K562 (cell line): ENCODE measurements at regions not wholly inside any gene's neighbourhood (a gene's known extent, or its start where the extent isn't known, plus 50 kb on each side); places are given as distances from the start of the nearest gene placed in this dataset.
A peak's percentile ranks its signal among the peaks of the same experiment; 100 is the strongest.

Source experiments
- ATF7 ChIP-seq: fragments of 450-650 bp; IDR thresholded peaks from 2 replicates; pipeline ENCODE4 v1.7.1; 2014; ENCODE audit warnings: mild to moderate bottlenecking, moderate library complexity
- CBFA2T3 ChIP-seq: fragments of 450-650 bp; IDR thresholded peaks from 2 replicates; pipeline ENCODE4 v1.6.1; 2017
- CBX2 ChIP-seq: fragments of 200-600 bp; sonication (generic); IDR thresholded peaks from one replicate; pipeline ENCODE4 v1.6.1; 2012; ENCODE audit warnings: mild to moderate bottlenecking, low read length, inconsistent platforms; ENCODE audit not compliant: insufficient read depth, poor library complexity, severe bottlenecking
- CC2D1A ChIP-seq: fragments of 450-650 bp; IDR thresholded peaks from 2 replicates; pipeline ENCODE4 v1.6.1; 2017; ENCODE audit warnings: mild to moderate bottlenecking
- CHD4 ChIP-seq: fragments of 200-600 bp; sonication (generic); IDR thresholded peaks from 3 replicates; pipeline ENCODE4 v1.6.1; 2012; ENCODE audit warnings: low read depth, mild to moderate bottlenecking, mixed read lengths, low read length, inconsistent platforms; ENCODE audit not compliant: insufficient read depth, insufficient replicate concordance, poor library complexity, severe bottlenecking
- DMBX1 ChIP-seq: fragments of 250-450 bp; sonication (Bioruptor Pico); IDR thresholded peaks from 2 replicates; pipeline ENCODE4 v1.8.0; 2022; ENCODE audit warnings: inconsistent platforms, mild to moderate bottlenecking, moderate library complexity, borderline replicate concordance
- FOXK2 ChIP-seq, 2 experiments: fragments of 450-650 bp; IDR thresholded peaks in 1 of 2; conservative IDR thresholded peaks in 1 of 2; 2 replicates each; pipeline ENCODE4 v1.6.1; 2016; ENCODE audit warnings: low read depth in 2 of 2, mild to moderate bottlenecking in 1 of 2
- NFRKB ChIP-seq: fragments of 450-650 bp; IDR thresholded peaks from 2 replicates; pipeline ENCODE4 v1.6.1; 2016; ENCODE audit warnings: low read depth
- OTX1 ChIP-seq: fragments of 450-650 bp; formaldehyde crosslinking; IDR thresholded peaks from 2 replicates; pipeline ENCODE4 v1.4.0; 2022; ENCODE audit warnings: mild to moderate bottlenecking
- SNAPC5 ChIP-seq: fragments of 250-450 bp; sonication (Bioruptor Pico); IDR thresholded peaks from 2 replicates; pipeline ENCODE4 v1.8.0; 2021; ENCODE audit warnings: moderate library complexity, mild to moderate bottlenecking, inconsistent platforms
- TEAD4 ChIP-seq, 2 experiments: sonication (generic) in 1 of 2; formaldehyde crosslinking in 1 of 2; IDR thresholded peaks; 2 replicates each; pipeline versions ENCODE4 v1.6.1 to v1.8.0; 2012 to 2022; ENCODE audit warnings: borderline replicate concordance in 1 of 2, inconsistent platforms in 1 of 2, low read length in 1 of 2, mild to moderate bottlenecking in 1 of 2, missing genetic modification reagents in 1 of 2
- TGIF2 ChIP-seq: sonication (generic); formaldehyde crosslinking; IDR thresholded peaks from 2 replicates; pipeline ENCODE4 v1.8.1; 2022; ENCODE audit warnings: mild to moderate bottlenecking, missing genetic modification reagents, moderate library complexity
- U2AF2 ChIP-seq: fragments of 200-400 bp; formaldehyde crosslinking; optimal IDR thresholded peaks from 2 replicates; pipeline ENCODE3; 2017; ENCODE audit warnings: low read depth, mild to moderate bottlenecking, low read length
- YY1 ChIP-seq, 3 experiments: IDR thresholded peaks; 2 replicates each; pipeline ENCODE4 v1.6.1; 2011; ENCODE audit warnings: low read length in 2 of 3, mild to moderate bottlenecking in 2 of 3, moderate library complexity in 2 of 3, borderline replicate concordance in 1 of 3, control low read depth in 1 of 3, low read depth in 1 of 3; ENCODE audit not compliant: insufficient read depth in 3 of 3, insufficient replicate concordance in 2 of 3, control insufficient read depth in 1 of 3, insufficient read length in 1 of 3; ENCODE audit errors: extremely low read depth in 1 of 3
- ZNF175 ChIP-seq: fragments of 200-800 bp; sonication (Bioruptor generic); IDR thresholded peaks from 2 replicates; pipeline ENCODE4 v1.6.1; 2016; ENCODE audit warnings: low read depth, mild to moderate bottlenecking, missing genetic modification characterization, missing compliant biosample characterization
- ZNF212 ChIP-seq: fragments of 450-650 bp; formaldehyde crosslinking; IDR thresholded peaks from 2 replicates; pipeline ENCODE4 v1.4.0; 2020; ENCODE audit warnings: mild to moderate bottlenecking
- ZNF239 ChIP-seq: fragments of 250-450 bp; sonication (Bioruptor Pico); IDR thresholded peaks from 2 replicates; pipeline ENCODE4 v1.4.0; 2020; ENCODE audit warnings: mild to moderate bottlenecking
- ZNF347 ChIP-seq: fragments of 450-650 bp; formaldehyde crosslinking; IDR thresholded peaks from 2 replicates; pipeline ENCODE4 v1.4.0; 2020; ENCODE audit warnings: low read depth, mild to moderate bottlenecking, moderate library complexity
- ZNF764 ChIP-seq: fragments of 250-450 bp; sonication (Bioruptor Pico); IDR thresholded peaks from 2 replicates; pipeline ENCODE4 v1.4.0; 2020; ENCODE audit warnings: low read depth, mild to moderate bottlenecking, moderate library complexity
- TF ChIP-seq, protein P1 (sequence below): fragments of 250-450 bp; sonication (Bioruptor Pico); IDR thresholded peaks from 2 replicates; pipeline ENCODE4 v1.5.0; 2021; ENCODE audit warnings: mild to moderate bottlenecking, borderline replicate concordance
- TF ChIP-seq, protein P2 (sequence below): fragments of 450-650 bp; formaldehyde crosslinking; IDR thresholded peaks from 2 replicates; pipeline ENCODE4 v1.4.0; 2022; ENCODE audit warnings: missing genetic modification characterization

DNA sequence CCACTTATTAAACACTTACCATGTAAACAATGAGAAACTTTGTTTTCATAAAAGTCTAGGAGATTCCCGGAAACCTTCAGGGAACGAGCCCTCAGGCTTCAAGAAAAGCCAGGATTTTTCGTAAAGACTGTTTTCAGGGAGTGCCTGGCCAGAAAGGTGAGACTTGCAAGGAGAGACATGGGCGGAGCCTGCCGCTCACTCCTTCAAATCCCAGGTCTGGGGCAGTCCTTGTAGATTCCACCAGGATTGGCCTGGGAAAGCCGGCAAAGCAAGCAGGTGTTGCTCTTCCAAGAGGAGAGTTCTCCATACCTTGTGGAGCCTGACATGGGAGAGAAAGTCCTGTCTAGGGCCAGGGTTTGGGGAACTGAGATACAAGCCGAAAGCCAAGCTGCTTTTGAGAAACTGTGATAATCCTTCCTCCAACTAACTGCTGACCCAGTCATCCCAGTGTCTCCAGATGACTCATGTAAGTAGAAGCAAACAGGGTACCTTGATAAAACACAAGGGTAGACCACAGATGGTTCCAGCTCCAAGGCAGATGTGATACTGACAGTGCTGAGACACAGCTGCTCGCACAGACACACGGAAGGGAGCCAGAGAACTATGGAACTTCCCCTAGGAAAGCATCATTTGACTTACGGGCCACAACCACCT is 69.4 kb upstream of the NAA20 start (continued):
- no peak for TF ChIP-seq ZNF175
- TF ChIP-seq U2AF2 = no peak
- no peak for TF ChIP-seq NFRKB
- TF ChIP-seq ZNF347 (CRISPR knock-in tag) = no peak
- TF ChIP-seq TEAD4 (IDR thresholded peaks at IDR 0.05; ENCODE audit: low read length) = peak; percentile 85
- no peak for TF ChIP-seq TEAD4 (CRISPR knock-in tag; IDR thresholded peaks at IDR 0.05; ENCODE audit: borderline replicate concordance)
- no peak for TF ChIP-seq ZNF764 (CRISPR knock-in tag)
- TF ChIP-seq, protein P1, sequence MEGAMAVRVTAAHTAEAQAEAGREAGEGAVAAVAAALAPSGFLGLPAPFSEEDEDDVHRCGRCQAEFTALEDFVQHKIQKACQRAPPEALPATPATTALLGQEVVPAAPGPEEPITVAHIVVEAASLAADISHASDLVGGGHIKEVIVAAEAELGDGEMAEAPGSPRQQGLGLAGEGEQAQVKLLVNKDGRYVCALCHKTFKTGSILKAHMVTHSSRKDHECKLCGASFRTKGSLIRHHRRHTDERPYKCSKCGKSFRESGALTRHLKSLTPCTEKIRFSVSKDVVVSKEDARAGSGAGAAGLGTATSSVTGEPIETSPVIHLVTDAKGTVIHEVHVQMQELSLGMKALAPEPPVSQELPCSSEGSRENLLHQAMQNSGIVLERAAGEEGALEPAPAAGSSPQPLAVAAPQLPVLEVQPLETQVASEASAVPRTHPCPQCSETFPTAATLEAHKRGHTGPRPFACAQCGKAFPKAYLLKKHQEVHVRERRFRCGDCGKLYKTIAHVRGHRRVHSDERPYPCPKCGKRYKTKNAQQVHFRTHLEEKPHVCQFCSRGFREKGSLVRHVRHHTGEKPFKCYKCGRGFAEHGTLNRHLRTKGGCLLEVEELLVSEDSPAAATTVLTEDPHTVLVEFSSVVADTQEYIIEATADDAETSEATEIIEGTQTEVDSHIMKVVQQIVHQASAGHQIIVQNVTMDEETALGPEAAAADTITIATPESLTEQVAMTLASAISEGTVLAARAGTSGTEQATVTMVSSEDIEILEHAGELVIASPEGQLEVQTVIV = no peak
- TF ChIP-seq, protein P2, sequence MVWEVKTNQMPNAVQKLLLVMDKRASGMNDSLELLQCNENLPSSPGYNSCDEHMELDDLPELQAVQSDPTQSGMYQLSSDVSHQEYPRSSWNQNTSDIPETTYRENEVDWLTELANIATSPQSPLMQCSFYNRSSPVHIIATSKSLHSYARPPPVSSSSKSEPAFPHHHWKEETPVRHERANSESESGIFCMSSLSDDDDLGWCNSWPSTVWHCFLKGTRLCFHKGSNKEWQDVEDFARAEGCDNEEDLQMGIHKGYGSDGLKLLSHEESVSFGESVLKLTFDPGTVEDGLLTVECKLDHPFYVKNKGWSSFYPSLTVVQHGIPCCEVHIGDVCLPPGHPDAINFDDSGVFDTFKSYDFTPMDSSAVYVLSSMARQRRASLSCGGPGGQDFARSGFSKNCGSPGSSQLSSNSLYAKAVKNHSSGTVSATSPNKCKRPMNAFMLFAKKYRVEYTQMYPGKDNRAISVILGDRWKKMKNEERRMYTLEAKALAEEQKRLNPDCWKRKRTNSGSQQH = no peak
- TF ChIP-seq CC2D1A = no peak
- TF ChIP-seq ZNF212 (CRISPR knock-in tag) = no peak
- TF ChIP-seq FOXK2 (conservative IDR thresholded peaks at IDR 0.05 in 1 of 2, IDR thresholded peaks at IDR 0.05 in 1 of 2; ENCODE audit: low read depth in 2 of 2) = no peak
- no peak for TF ChIP-seq TGIF2
- no peak for TF ChIP-seq YY1 (IDR thresholded peaks at IDR 0.05; ENCODE audit: borderline replicate concordance in 1 of 3, control insufficient read depth in 1 of 3, extremely low read depth in 1 of 3, insufficient read depth in 3 of 3, insufficient read length in 1 of 3, insufficient replicate concordance in 2 of 3, low read depth in 1 of 3, low read length in 2 of 3)
- no peak for TF ChIP-seq SNAPC5
- TF ChIP-seq ATF7 = no peak
- no peak for TF ChIP-seq OTX1
- TF ChIP-seq CBFA2T3 = peak; percentile 95
- TF ChIP-seq DMBX1 (CRISPR knock-in tag) = 0 out of 2 replicates have a peak, but pooled peaks have one; percentile 41
- TF ChIP-seq ZNF239 = no peak
- no peak for TF ChIP-seq CBX2
- TF ChIP-seq CHD4 = no peak
- TF ChIP-seq, all 486 proteins: peak for 41
